ENCODE measurements at regions not wholly inside any gene's neighbourhood (a gene's known extent, or its start where the extent isn't known, plus 50 kb on each side); places are given as distances from the start of the nearest gene placed in this dataset.

- Histone ChIP-seq H3K56ac (ENCODE audit: low read length) (peak overlapping the region; percentile 86), H2BK5ac (ENCODE audit: low read length) (no peak overlapping the region), H3K9ac (ENCODE audit: low read length) (peak overlapping the region; percentile 53), H3K23ac (ENCODE audit: low read length) (no peak overlapping the region), H3K79me2 (ENCODE audit: control insufficient read depth, insufficient read depth, low read length) (no peaks in the 10 kb centered on the region), H2BK15ac (replicated peaks; ENCODE audit: low read depth) (no peak overlapping the region), H4K5ac (ENCODE audit: low read length) (no peak overlapping the region), H2AK5ac (ENCODE audit: low read length) (no peak overlapping the region), H3K4me1 (ENCODE audit: control insufficient read depth, low read depth, low read length) (no peaks in the 10 kb centered on the region), H3K36me3 (ENCODE audit: control insufficient read depth, insufficient read depth, low read length) (no peaks in the 10 kb centered on the region), H2BK120ac (ENCODE audit: low read depth, low read length) (no peak overlapping the region), H3K79me1 (ENCODE audit: low read length) (no peaks in the 10 kb centered on the region), H3K18ac (ENCODE audit: low read length) (peak overlapping the region; percentile 46), H3K27ac (ENCODE audit: low read depth, low read length) (no peak overlapping the region), H3K4me3 (ENCODE audit: low read length) (peak overlapping the region; percentile 37), H3K4me2 (ENCODE audit: low read length) (peak overlapping the region; percentile 79), H3K4ac (ENCODE audit: low read depth, low read length) (no peak overlapping the region), H3K27me3 (ENCODE audit: insufficient read depth, low read length, poor library complexity) (peaks cover 32% of the 10 kb centered on the region), H4K8ac (ENCODE audit: low read depth, low read length) (no peak overlapping the region)
- WGBS (ENCODE audit: extremely low coverage, insufficient coverage, low lambda C conversion rate), result no CpG with 5 or more reads among the region's 62 CpGs
- peak; percentile 25 for DNase-seq
Measured at GRCh38 chr19:30228113-30228834, 143.9 kb upstream of the ZNF536 start.

GRCh38 chr19:30228835-30229524 lies 143.2 kb upstream of the ZNF536 start:
- no peak overlapping the region for H3K23ac ChIP-seq (ENCODE audit: low read length)
- peak overlapping the region; percentile 56 for H3K4me3 ChIP-seq (ENCODE audit: low read length)
- H3K4me2 ChIP-seq (ENCODE audit: low read length), result peak overlapping the region; percentile 79
- peak overlapping the region; percentile 41 for H3K9ac ChIP-seq (ENCODE audit: low read length)
- no peaks in the 10 kb centered on the region for H3K4me1 ChIP-seq (ENCODE audit: control insufficient read depth, low read depth, low read length)
- no peaks in the 10 kb centered on the region for H3K79me2 ChIP-seq (ENCODE audit: control insufficient read depth, insufficient read depth, low read length)
- DNase-seq, result peak; percentile 47
- no peak overlapping the region for H2BK15ac ChIP-seq (replicated peaks; ENCODE audit: low read depth)
- no peaks in the 10 kb centered on the region for H3K36me3 ChIP-seq (ENCODE audit: control insufficient read depth, insufficient read depth, low read length)
- H3K18ac ChIP-seq (ENCODE audit: low read length), result peak overlapping the region; percentile 46
- peak overlapping the region; percentile 63 for H3K56ac ChIP-seq (ENCODE audit: low read length)
- WGBS (ENCODE audit: extremely low coverage, insufficient coverage, low lambda C conversion rate), result no CpG with 5 or more reads among the region's 35 CpGs
- no peak overlapping the region for H2BK120ac ChIP-seq (ENCODE audit: low read depth, low read length)
- no peak overlapping the region for H2BK5ac ChIP-seq (ENCODE audit: low read length)
- H3K4ac ChIP-seq (ENCODE audit: low read depth, low read length), result no peak overlapping the region
- no peak overlapping the region for H2AK5ac ChIP-seq (ENCODE audit: low read length)
- H3K27me3 ChIP-seq (ENCODE audit: insufficient read depth, low read length, poor library complexity), result peaks cover 27% of the 10 kb centered on the region
- H3K79me1 ChIP-seq (ENCODE audit: low read length), result no peaks in the 10 kb centered on the region
- no peak overlapping the region for H4K5ac ChIP-seq (ENCODE audit: low read length)
- no peak overlapping the region for H3K27ac ChIP-seq (ENCODE audit: low read depth, low read length)
- no peak overlapping the region for H4K8ac ChIP-seq (ENCODE audit: low read depth, low read length)

DNA sequence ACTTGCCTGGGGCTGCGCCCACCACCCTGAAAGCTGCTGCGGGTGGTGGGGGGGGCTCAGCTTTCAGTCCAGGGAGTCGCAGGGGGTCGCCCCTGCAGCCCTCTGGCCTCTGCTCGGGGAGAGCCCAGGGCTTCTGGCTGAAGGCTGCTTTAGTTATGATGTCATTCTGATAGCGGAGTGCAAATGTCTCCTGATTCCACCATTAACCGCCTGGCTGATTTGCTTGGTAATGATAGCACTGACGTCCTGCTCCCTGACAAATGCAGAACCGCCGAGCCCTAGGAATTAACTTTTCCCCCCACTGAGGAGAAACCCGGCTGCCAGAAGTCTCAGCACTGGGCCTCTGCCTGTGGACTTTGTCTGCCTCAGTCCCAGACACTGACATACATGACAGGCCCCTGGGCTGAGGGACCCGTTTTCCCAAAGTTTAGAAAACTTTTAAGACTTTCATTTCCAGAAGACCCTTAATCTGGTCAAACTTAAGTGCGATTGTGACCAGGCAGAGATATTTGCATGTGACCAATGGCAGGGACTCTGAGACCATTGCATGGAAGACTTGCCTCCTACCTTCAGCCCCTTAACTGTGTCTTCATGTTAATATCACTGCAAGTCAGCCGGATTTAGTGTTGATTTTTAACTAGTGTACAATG lies 142.5 kb upstream of the ZNF536 start:
- H3K4me1 ChIP-seq (ENCODE audit: control insufficient read depth, low read depth, low read length), result no peaks in the 10 kb centered on the region
- no peak overlapping the region for H3K23ac ChIP-seq (ENCODE audit: low read length)
- no peaks in the 10 kb centered on the region for H3K79me1 ChIP-seq (ENCODE audit: low read length)
- H4K8ac ChIP-seq (ENCODE audit: low read depth, low read length), result no peak overlapping the region
- H3K4me2 ChIP-seq (ENCODE audit: low read length), result peak overlapping the region; percentile 18
- no peak overlapping the region for H3K4ac ChIP-seq (ENCODE audit: low read depth, low read length)
- no peaks in the 10 kb centered on the region for H3K79me2 ChIP-seq (ENCODE audit: control insufficient read depth, insufficient read depth, low read length)
- DNase-seq, result peak; percentile 82
- H3K4me3 ChIP-seq (ENCODE audit: low read length), result no peak overlapping the region
- H3K27me3 ChIP-seq (ENCODE audit: insufficient read depth, low read length, poor library complexity), result peaks cover 21% of the 10 kb centered on the region
- H2BK120ac ChIP-seq (ENCODE audit: low read depth, low read length), result no peak overlapping the region
- H3K18ac ChIP-seq (ENCODE audit: low read length), result no peak overlapping the region
- no peak overlapping the region for H2AK5ac ChIP-seq (ENCODE audit: low read length)
- H2BK5ac ChIP-seq (ENCODE audit: low read length), result no peak overlapping the region
- no peak overlapping the region for H4K5ac ChIP-seq (ENCODE audit: low read length)
- no peak overlapping the region for H3K56ac ChIP-seq (ENCODE audit: low read length)
- H3K36me3 ChIP-seq (ENCODE audit: control insufficient read depth, insufficient read depth, low read length), result no peaks in the 10 kb centered on the region
- no peak overlapping the region for H2BK15ac ChIP-seq (replicated peaks; ENCODE audit: low read depth)
- no peak overlapping the region for H3K9ac ChIP-seq (ENCODE audit: low read length)
- no peak overlapping the region for H3K27ac ChIP-seq (ENCODE audit: low read depth, low read length)
- WGBS (ENCODE audit: extremely low coverage, insufficient coverage, low lambda C conversion rate), result no CpG with 5 or more reads among the region's 14 CpGs

DNA sequence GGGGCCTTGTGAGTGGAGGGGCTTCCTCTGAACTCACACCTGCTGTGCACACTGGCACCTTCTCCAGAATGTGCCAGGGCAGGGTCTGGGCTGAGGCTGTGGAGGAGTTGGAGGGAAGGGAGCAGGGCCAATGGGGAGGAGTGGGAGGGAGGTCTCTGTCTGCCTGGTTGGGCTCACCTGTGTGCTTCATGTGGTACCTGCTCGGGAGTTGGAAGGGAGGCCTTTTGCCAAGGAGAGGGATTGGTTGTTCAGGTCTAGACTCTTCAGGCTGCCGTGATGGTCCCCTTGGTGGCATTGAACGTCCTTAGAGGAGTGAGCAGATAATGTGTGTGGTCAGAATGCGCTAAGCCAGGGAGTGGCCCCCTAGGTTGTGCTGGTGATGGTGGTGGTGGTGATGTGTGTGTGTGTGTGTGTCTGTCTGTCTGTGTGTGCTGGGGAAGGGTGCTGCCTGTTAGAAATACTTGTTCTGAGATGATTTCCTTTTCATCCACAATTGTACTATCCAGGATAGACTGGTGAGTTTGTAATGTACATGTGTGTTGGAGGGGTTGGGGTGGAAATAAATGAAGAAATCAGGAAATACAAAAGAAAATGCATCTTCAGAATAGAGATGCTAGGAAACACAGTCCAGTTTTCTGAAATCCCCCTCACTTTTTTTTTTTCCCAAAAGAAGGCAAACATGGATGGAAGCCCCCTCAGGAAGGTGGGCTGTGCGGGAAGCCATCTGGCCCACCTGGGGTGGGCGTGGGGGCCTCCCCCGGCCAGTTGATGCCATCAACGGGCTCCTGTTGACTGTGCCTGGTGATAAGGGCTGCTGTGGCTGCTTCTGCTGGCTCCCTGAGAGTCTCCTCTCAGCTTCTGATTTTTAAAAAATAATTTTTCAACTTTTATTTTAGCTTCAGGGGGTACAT lies 140.5 kb upstream of the ZNF536 start:
- no peak overlapping the region for H2AK5ac ChIP-seq (ENCODE audit: low read length)
- H3K56ac ChIP-seq (ENCODE audit: low read length), result no peak overlapping the region
- no peaks in the 10 kb centered on the region for H3K36me3 ChIP-seq (ENCODE audit: control insufficient read depth, insufficient read depth, low read length)
- no peak overlapping the region for H3K27ac ChIP-seq (ENCODE audit: low read depth, low read length)
- DNase-seq, result no peak
- H2BK15ac ChIP-seq (replicated peaks; ENCODE audit: low read depth), result no peak overlapping the region
- no peaks in the 10 kb centered on the region for H3K79me1 ChIP-seq (ENCODE audit: low read length)
- no CpG with 5 or more reads among the region's 8 CpGs for WGBS (ENCODE audit: extremely low coverage, insufficient coverage, low lambda C conversion rate)
- H3K4me1 ChIP-seq (ENCODE audit: control insufficient read depth, low read depth, low read length), result no peaks in the 10 kb centered on the region
- no peak overlapping the region for H2BK120ac ChIP-seq (ENCODE audit: low read depth, low read length)
- peaks cover 7% of the 10 kb centered on the region for H3K27me3 ChIP-seq (ENCODE audit: insufficient read depth, low read length, poor library complexity)
- no peak overlapping the region for H2BK5ac ChIP-seq (ENCODE audit: low read length)
- H3K18ac ChIP-seq (ENCODE audit: low read length), result no peak overlapping the region
- no peak overlapping the region for H3K9ac ChIP-seq (ENCODE audit: low read length)
- H3K4me2 ChIP-seq (ENCODE audit: low read length), result no peak overlapping the region
- H4K8ac ChIP-seq (ENCODE audit: low read depth, low read length), result no peak overlapping the region
- no peak overlapping the region for H3K4ac ChIP-seq (ENCODE audit: low read depth, low read length)
- no peak overlapping the region for H3K4me3 ChIP-seq (ENCODE audit: low read length)
- no peak overlapping the region for H3K23ac ChIP-seq (ENCODE audit: low read length)
- no peak overlapping the region for H4K5ac ChIP-seq (ENCODE audit: low read length)
- no peaks in the 10 kb centered on the region for H3K79me2 ChIP-seq (ENCODE audit: control insufficient read depth, insufficient read depth, low read length)

- Histone ChIP-seq H2BK5ac (ENCODE audit: low read length) (no peak overlapping the region), H3K36me3 (ENCODE audit: control insufficient read depth, insufficient read depth, low read length) (no peaks in the 10 kb centered on the region), H3K23ac (ENCODE audit: low read length) (no peak overlapping the region), H4K5ac (ENCODE audit: low read length) (no peak overlapping the region), H3K18ac (ENCODE audit: low read length) (no peak overlapping the region), H3K79me1 (ENCODE audit: low read length) (no peaks in the 10 kb centered on the region), H3K79me2 (ENCODE audit: control insufficient read depth, insufficient read depth, low read length) (no peaks in the 10 kb centered on the region), H3K56ac (ENCODE audit: low read length) (no peak overlapping the region), H2BK15ac (replicated peaks; ENCODE audit: low read depth) (no peak overlapping the region), H2BK120ac (ENCODE audit: low read depth, low read length) (no peak overlapping the region), H3K9ac (ENCODE audit: low read length) (no peak overlapping the region), H3K4me3 (ENCODE audit: low read length) (no peak overlapping the region), H3K4ac (ENCODE audit: low read depth, low read length) (no peak overlapping the region), H3K4me1 (ENCODE audit: control insufficient read depth, low read depth, low read length) (no peaks in the 10 kb centered on the region), H3K27me3 (ENCODE audit: insufficient read depth, low read length, poor library complexity) (no peaks in the 10 kb centered on the region), H3K4me2 (ENCODE audit: low read length) (no peak overlapping the region), H3K27ac (ENCODE audit: low read depth, low read length) (no peak overlapping the region), H4K8ac (ENCODE audit: low read depth, low read length) (no peak overlapping the region), H2AK5ac (ENCODE audit: low read length) (no peak overlapping the region)
- no CpG with 5 or more reads among the region's 2 CpGs for WGBS (ENCODE audit: extremely low coverage, insufficient coverage, low lambda C conversion rate)
- no peak for DNase-seq
Measured at GRCh38 chr19:30233375-30233774, 138.8 kb upstream of the ZNF536 start.

Data from mesendoderm (in vitro differentiated cells).